ENCODE measurements at regions not wholly inside any gene's neighbourhood (a gene's known extent, or its start where the extent isn't known, plus 50 kb on each side); places are given as distances from the start of the nearest gene placed in this dataset.

GRCh38 chr4:13986548-13986947 is 359.0 kb upstream of the BOD1L1 start:
- TF ChIP-seq ZNF660 (tag by site-specific recombination; IDR thresholded peaks at IDR 0.05) (no peak), ZFP37 (tag by site-specific recombination; IDR thresholded peaks at IDR 0.05) (no peak), ZNF354C (tag by site-specific recombination; IDR thresholded peaks at IDR 0.05; ENCODE audit: borderline replicate concordance, low read depth) (no peak), ZSCAN5A (tag by site-specific recombination; IDR thresholded peaks at IDR 0.05) (no peak), ZNF704 (tag by site-specific recombination; IDR thresholded peaks at IDR 0.05) (no peak), ZNF791 (tag by site-specific recombination; IDR thresholded peaks at IDR 0.05) (no peak), RBAK (tag by site-specific recombination; IDR thresholded peaks at IDR 0.05) (no peak), KLF1 (tag by site-specific recombination; IDR thresholded peaks at IDR 0.05) (no peak), ZNF155 (tag by site-specific recombination; IDR thresholded peaks at IDR 0.05) (no peak), ZNF391 (tag by site-specific recombination; IDR thresholded peaks at IDR 0.05; ENCODE audit: borderline replicate concordance, low read depth) (no peak), ZNF202 (tag by site-specific recombination; IDR thresholded peaks at IDR 0.05; ENCODE audit: borderline replicate concordance) (no peak), ZNF423 (tag by site-specific recombination; IDR thresholded peaks at IDR 0.05) (no peak), ZNF449 (tag by site-specific recombination; IDR thresholded peaks at IDR 0.05) (no peak), ZNF398 (tag by site-specific recombination; IDR thresholded peaks at IDR 0.05) (no peak)
- CTCF ChIA-PET: no interaction called here
- Histone ChIP-seq H3K4me1 (ENCODE audit: control insufficient read depth, insufficient read depth, low read length) (no peaks in the 10 kb centered on the region), H3K27ac (ENCODE audit: extremely low read depth, low read depth, low read length) (no peak overlapping the region), H3K36me3 (ENCODE audit: control insufficient read depth in 2 of 2, insufficient read depth in 1 of 2, low read length in 2 of 2) (no peaks in the 10 kb centered on the region), H3K4me3 (ENCODE audit: low read depth, low read length) (no peak overlapping the region), H3K9me3 (ENCODE audit: control insufficient read depth, insufficient read depth, low read depth, low read length) (no peaks in the 10 kb centered on the region)
- POLR2A ChIA-PET: no interaction called here

- ChIA-PET CTCF (no interaction called here), POLR2A (no interaction called here)
- no peak overlapping the region for H3K27ac ChIP-seq (ENCODE audit: extremely low read depth, low read depth, low read length)
These were observed 361.1 kb upstream of the BOD1L1 start for GRCh38 chr4:13988353-13989305.

More at GRCh38 chr4:13988353-13989305, 361.1 kb upstream of the BOD1L1 start:
- H3K9me3 ChIP-seq (ENCODE audit: control insufficient read depth, insufficient read depth, low read depth, low read length): no peaks in the 10 kb centered on the region
- no peak for TF ChIP-seq ZSCAN16 (tag by site-specific recombination; IDR thresholded peaks at IDR 0.05)
- no peak for TF ChIP-seq ZNF292 (tag by site-specific recombination; IDR thresholded peaks at IDR 0.05; ENCODE audit: borderline replicate concordance, low read depth)
- TF ChIP-seq SP3 (tag by site-specific recombination; IDR thresholded peaks at IDR 0.05): no peak
- TF ChIP-seq REPIN1 (tag by site-specific recombination; IDR thresholded peaks at IDR 0.05; ENCODE audit: low read depth): no peak
- no peak for TF ChIP-seq ZNF391 (tag by site-specific recombination; IDR thresholded peaks at IDR 0.05; ENCODE audit: borderline replicate concordance, low read depth)
- TF ChIP-seq ZNF544 (tag by site-specific recombination; IDR thresholded peaks at IDR 0.05): no peak
- no peak overlapping the region for H3K4me3 ChIP-seq (ENCODE audit: low read depth, low read length)
- H3K36me3 ChIP-seq (ENCODE audit: control insufficient read depth in 2 of 2, insufficient read depth in 1 of 2, low read length in 2 of 2): no peaks in the 10 kb centered on the region
- no peaks in the 10 kb centered on the region for H3K4me1 ChIP-seq (ENCODE audit: control insufficient read depth, insufficient read depth, low read length)

All from HEK293 (cell line).